H1 (cell line): ENCODE measurements at regions not wholly inside any gene's neighbourhood (a gene's known extent, or its start where the extent isn't known, plus 50 kb on each side); places are given as distances from the start of the nearest gene placed in this dataset.

ENCODE experiments used
- CTCF ChIA-PET: fragments of 300-600 bp; sonication (Branson Sonifier 250); formaldehyde crosslinking; loops from one replicate; lab custom pipeline; 2021; ENCODE audit not compliant: partially characterized antibody; lab: Charles Lee
- POLR2A ChIA-PET: fragments of 300-600 bp; sonication (Branson Sonifier 250); formaldehyde crosslinking; loops from one replicate; lab custom pipeline; 2021; ENCODE audit warnings: inconsistent platforms; ENCODE audit not compliant: partially characterized antibody; lab: Charles Lee
- DNase-seq, 2 experiments: peaks; one replicate each; pipeline versions ENCODE4 v3.0.0 to v3.0.0-alpha.2; 2010 to 2022; ENCODE audit warnings: low spot score in 2 of 2, low read depth in 1 of 2, mixed read lengths in 1 of 2
- FAIRE-seq: peaks from 2 replicates; lab custom pipeline; 2011; peaks lifted over from hg19 to GRCh38; lab: Jason Lieb, UNC
- H2AFZ ChIP-seq: 2 replicates; pipeline ENCODE4 v1.8.1; 2012; ENCODE audit warnings: low read length, inconsistent platforms
- H2AK5ac ChIP-seq: 2 replicates; pipeline ENCODE4 v1.6.1; 2013; ENCODE audit warnings: low read depth, low read length
- H2BK120ac ChIP-seq: replicated peaks from 2 replicates; pipeline ENCODE3; 2013; ENCODE audit warnings: low read depth, low read length, inconsistent platforms
- H2BK12ac ChIP-seq: 2 replicates; pipeline ENCODE4 v1.6.1; 2013; ENCODE audit warnings: low read depth, low read length
- H2BK15ac ChIP-seq: 2 replicates; pipeline ENCODE4 v1.6.1; 2013; ENCODE audit warnings: low read length
- H2BK20ac ChIP-seq: 2 replicates; pipeline ENCODE4 v1.6.1; 2013; ENCODE audit warnings: low read length
- H2BK5ac ChIP-seq: 2 replicates; pipeline ENCODE4 v1.6.1; 2013; ENCODE audit warnings: low read depth, low read length
- H3K14ac ChIP-seq: 2 replicates; pipeline ENCODE4 v1.6.1; 2013; ENCODE audit warnings: inconsistent platforms; ENCODE audit not compliant: insufficient read length
- H3K18ac ChIP-seq: 2 replicates; pipeline ENCODE4 v1.6.1; 2013; ENCODE audit warnings: low read length; ENCODE audit errors: extremely low read depth
- H3K23ac ChIP-seq: 2 replicates; pipeline ENCODE4 v1.6.1; 2013; ENCODE audit warnings: inconsistent platforms; ENCODE audit not compliant: insufficient read length
- H3K23me2 ChIP-seq: 2 replicates; pipeline ENCODE4 v1.6.1; 2013; ENCODE audit warnings: low read depth, low read length
- H3K27ac ChIP-seq: 2 replicates; pipeline ENCODE4 v1.6.1; 2011; ENCODE audit warnings: low read depth, low read length, inconsistent platforms
- H3K27me3 ChIP-seq, 4 experiments: replicated peaks in 1 of 4; 1 replicate in 1 of 4; 2 replicates in 3 of 4; pipeline versions ENCODE4 v1.6.1 to v1.8.1; 2011 to 2013; ENCODE audit warnings: low read length in 3 of 4, mild to moderate bottlenecking in 3 of 4, inconsistent platforms in 2 of 4, mixed read lengths in 2 of 4, moderate library complexity in 1 of 4; ENCODE audit not compliant: control insufficient read depth in 3 of 4, insufficient read depth in 3 of 4; ENCODE audit errors: extremely low read depth in 1 of 4
- H3K36me3 ChIP-seq, 4 experiments: 2 replicates each; pipeline versions ENCODE4 v1.6.1 to v1.8.1; 2011 to 2013; ENCODE audit warnings: mild to moderate bottlenecking in 4 of 4, low read length in 3 of 4, moderate library complexity in 2 of 4, control low read depth in 1 of 4, inconsistent platforms in 1 of 4; ENCODE audit not compliant: insufficient read depth in 4 of 4, control insufficient read depth in 2 of 4
- H3K4ac ChIP-seq: replicated peaks from 2 replicates; pipeline ENCODE3; 2013; ENCODE audit warnings: low read length, low read depth, mixed read lengths, inconsistent platforms; ENCODE audit not compliant: insufficient read length
- H3K4me1 ChIP-seq, 4 experiments: replicated peaks in 1 of 4; 1 replicate in 1 of 4; 2 replicates in 3 of 4; pipeline versions ENCODE4 v1.6.1 to v1.8.1; 2011 to 2013; ENCODE audit warnings: low read length in 3 of 4, inconsistent platforms in 2 of 4, mixed read lengths in 1 of 4; ENCODE audit not compliant: insufficient read depth in 4 of 4, control insufficient read depth in 3 of 4
- H3K4me2 ChIP-seq, 2 experiments: 2 replicates each; pipeline versions ENCODE4 v1.6.1 to v1.8.1; 2011 to 2013; ENCODE audit warnings: low read depth in 2 of 2, low read length in 2 of 2, control low read depth in 1 of 2, inconsistent platforms in 1 of 2, mild to moderate bottlenecking in 1 of 2; ENCODE audit not compliant: insufficient read depth in 1 of 2
- H3K4me3 ChIP-seq, 4 experiments: fragments of 200-600, 300-600 bp in 1 of 4; sonication (generic), shearing (Covaris generic), sonication (Bioruptor Twin) in 1 of 4; 2 replicates each; pipeline versions ENCODE4 v1.5.1 to v1.8.1; 2011 to 2016; ENCODE audit warnings: low read length in 4 of 4, low read depth in 3 of 4, control low read depth in 2 of 4, inconsistent platforms in 2 of 4, mild to moderate bottlenecking in 2 of 4, mixed read lengths in 1 of 4, moderate library complexity in 1 of 4; ENCODE audit not compliant: insufficient read depth in 2 of 4; ENCODE audit errors: extremely low read depth in 1 of 4
- H3K56ac ChIP-seq: replicated peaks from 2 replicates; pipeline ENCODE3; 2013; ENCODE audit warnings: low read depth, mild to moderate bottlenecking, mixed read lengths, low read length, inconsistent platforms; ENCODE audit not compliant: insufficient read length
- H3K79me1 ChIP-seq: 2 replicates; pipeline ENCODE4 v1.6.1; 2013; ENCODE audit warnings: low read depth, low read length, control low read depth
- H3K79me2 ChIP-seq, 2 experiments: 2 replicates each; pipeline versions ENCODE4 v1.6.1 to v1.8.1; 2012 to 2013; ENCODE audit warnings: low read length in 2 of 2, mild to moderate bottlenecking in 2 of 2, inconsistent platforms in 1 of 2; ENCODE audit not compliant: insufficient read depth in 2 of 2, control insufficient read depth in 1 of 2
- H3K9ac ChIP-seq, 4 experiments: replicated peaks in 1 of 4; 1 replicate in 1 of 4; 2 replicates in 3 of 4; pipeline versions ENCODE4 v1.6.1 to v1.8.1; 2011 to 2013; ENCODE audit warnings: low read depth in 3 of 4, low read length in 3 of 4, control low read depth in 2 of 4, mild to moderate bottlenecking in 2 of 4, moderate library complexity in 2 of 4, inconsistent platforms in 1 of 4; ENCODE audit errors: extremely low read depth in 1 of 4
- H3K9me3 ChIP-seq, 2 experiments: 2 replicates each; pipeline versions ENCODE4 v1.6.1 to v1.8.1; 2012 to 2013; ENCODE audit warnings: mild to moderate bottlenecking in 2 of 2, moderate library complexity in 2 of 2, control low read depth in 1 of 2, inconsistent platforms in 1 of 2, low read depth in 1 of 2, low read length in 1 of 2, mixed read lengths in 1 of 2; ENCODE audit not compliant: insufficient read depth in 2 of 2
- H4K20me1 ChIP-seq, 2 experiments: replicated peaks in 1 of 2; 2 replicates each; pipeline versions ENCODE3 to v1.8.1; 2011 to 2013; ENCODE audit warnings: inconsistent platforms in 2 of 2, low read length in 2 of 2, mild to moderate bottlenecking in 1 of 2; ENCODE audit not compliant: insufficient read depth in 2 of 2, control insufficient read depth in 1 of 2
- H4K5ac ChIP-seq: 2 replicates; pipeline ENCODE4 v1.6.1; 2013; ENCODE audit warnings: low read length, low read depth, mixed read lengths, inconsistent platforms; ENCODE audit not compliant: insufficient read length
- H4K8ac ChIP-seq: 2 replicates; pipeline ENCODE4 v1.8.0; 2013; ENCODE audit warnings: mild to moderate bottlenecking, moderate library complexity, low read length, inconsistent platforms; ENCODE audit not compliant: insufficient read depth; ENCODE audit errors: extremely low read depth
- H4K91ac ChIP-seq: replicated peaks from 2 replicates; pipeline ENCODE3; 2013; ENCODE audit warnings: low read length, mixed read lengths, inconsistent platforms; ENCODE audit not compliant: insufficient read length
- CEBPB ChIP-seq: IDR thresholded peaks from 2 replicates; pipeline ENCODE4 v1.6.1; 2012; ENCODE audit warnings: low read depth, low read length
- POLR2A ChIP-seq, 2 experiments: IDR thresholded peaks; 1 replicate in 1 of 2; 2 replicates in 1 of 2; pipeline ENCODE4 v1.6.1; 2011; ENCODE audit warnings: low read depth in 2 of 2, low read length in 2 of 2, mild to moderate bottlenecking in 2 of 2; ENCODE audit errors: control extremely low read depth in 1 of 2
- whole genome bisulfite sequencing, 2 experiments: shearing (Covaris generic) in 1 of 2; methylation state at CpG; one replicate each; pipeline versions ENCODE4 v1.1.6 to v1.1.7; 2013 to 2015; ENCODE audit warnings: low lambda C conversion rate in 2 of 2, mixed read lengths in 2 of 2, inconsistent platforms in 1 of 2, low coverage in 1 of 2, missing lambda C conversion rate in 1 of 2; ENCODE audit not compliant: insufficient replicate concordance in 2 of 2, insufficient coverage in 1 of 2, insufficient read length in 1 of 2; ENCODE audit errors: extremely low coverage in 1 of 2, missing lambda C conversion rate in 1 of 2; 5-methylcytosine and 5-hydroxymethylcytosine counted together

GRCh38 chr9:116049456-116049855 is 104.1 kb upstream of the PAPPA start:
- H4K5ac ChIP-seq, result no peak overlapping the region
- no peak overlapping the region for H3K27ac ChIP-seq
- no peaks in the 10 kb centered on the region for H4K20me1 ChIP-seq
- no peaks in the 10 kb centered on the region for H3K4me1 ChIP-seq
- ChIA-PET POLR2A (no interaction called here), CTCF (interaction anchor here (0.6 kb wide), 1 partner anchor 840 kb away, joined by 3 read pairs; no protein-coding TSS in a partner anchor)
- H2BK120ac ChIP-seq, result no peak overlapping the region
- TF ChIP-seq POLR2A (IDR thresholded peaks at IDR 0.05; ENCODE audit: control extremely low read depth in 1 of 2, low read depth in 2 of 2, low read length in 2 of 2), result no peak
- no peak for TF ChIP-seq CEBPB
- H3K27me3 ChIP-seq, result no peaks in the 10 kb centered on the region
- H3K4me3 ChIP-seq, result no peak overlapping the region
- no peaks in the 10 kb centered on the region for H3K79me1 ChIP-seq
- H3K56ac ChIP-seq, result no peak overlapping the region
- H2AK5ac ChIP-seq, result no peak overlapping the region
- H3K18ac ChIP-seq, result no peak overlapping the region
- no peaks in the 10 kb centered on the region for H3K9me3 ChIP-seq
- FAIRE-seq (no peak), DNase-seq (no peak)
- H2BK12ac ChIP-seq, result no peak overlapping the region
- H3K36me3 ChIP-seq, result no peaks in the 10 kb centered on the region
- no peak overlapping the region for H3K23ac ChIP-seq
- H2BK5ac ChIP-seq, result no peak overlapping the region
- no peaks in the 10 kb centered on the region for H3K79me2 ChIP-seq
- H2BK15ac ChIP-seq, result no peak overlapping the region
- no peak overlapping the region for H2BK20ac ChIP-seq
- H3K4ac ChIP-seq, result no peak overlapping the region
- H3K23me2 ChIP-seq, result no peaks in the 10 kb centered on the region
- WGBS, 2 experiments, result 94% methylated on average over 4 of the region's 4 CpGs; no CpG with 5 or more reads in 1 of the 2 experiments
- no peak overlapping the region for H4K8ac ChIP-seq
- no peak overlapping the region for H3K4me2 ChIP-seq
- no peak overlapping the region for H3K14ac ChIP-seq
- H4K91ac ChIP-seq, result no peak overlapping the region
- H3K9ac ChIP-seq, result no peak overlapping the region
- no peak overlapping the region for H2AFZ ChIP-seq
